Activated naive CD8-positive, alpha-beta T cell treated with anti-CD3 and anti-CD28 coated beads for 36 hours (primary cell): ENCODE measurements at regions not wholly inside any gene's neighbourhood (a gene's known extent, or its start where the extent isn't known, plus 50 kb on each side); places are given as distances from the start of the nearest gene placed in this dataset.

Experiments
- DNase-seq: peaks from one replicate; pipeline ENCODE4 v3.0.0; 2021
- H3K27ac Mint-ChIP-seq: one replicate; pipeline ENCODE4 v1.8.0; 2022; ENCODE audit warnings: mild to moderate bottlenecking, moderate library complexity, mixed read lengths
- H3K27me3 Mint-ChIP-seq: one replicate; pipeline ENCODE4 v1.8.0; 2022; ENCODE audit warnings: mild to moderate bottlenecking, mixed read lengths
- H3K36me3 Mint-ChIP-seq: one replicate; pipeline ENCODE4 v1.8.0; 2021; ENCODE audit warnings: mild to moderate bottlenecking, mixed read lengths
- H3K4me1 Mint-ChIP-seq: one replicate; pipeline ENCODE4 v1.8.0; 2021; ENCODE audit warnings: mixed read lengths
- H3K4me3 Mint-ChIP-seq: one replicate; pipeline ENCODE4 v1.8.0; 2022; ENCODE audit warnings: mild to moderate bottlenecking, moderate library complexity, mixed read lengths
- H3K9me3 Mint-ChIP-seq: one replicate; pipeline ENCODE4 v1.8.0; 2022; ENCODE audit warnings: mixed read lengths

DNA sequence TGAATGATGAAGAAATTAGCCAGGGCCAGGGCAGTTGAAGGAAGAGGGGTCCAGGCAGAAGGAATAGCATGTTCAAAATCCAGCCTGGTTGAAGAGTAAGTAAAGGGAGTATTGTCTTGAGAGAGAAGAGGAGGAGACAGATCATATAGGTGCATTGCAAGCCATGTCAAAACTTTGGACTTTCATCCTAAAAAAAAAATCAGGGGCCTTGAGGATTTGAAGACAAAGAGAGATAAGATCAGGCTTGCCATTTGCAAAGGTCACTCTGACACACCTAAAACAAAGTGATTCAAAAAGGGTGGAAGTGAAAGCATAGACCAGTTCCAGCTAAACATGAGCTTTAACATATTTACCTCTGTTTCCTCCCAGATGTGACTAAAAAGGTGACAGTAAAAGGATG is 95.7 kb upstream of the DRD2 start:
- no peak overlapping the region for H3K4me3 Mint-ChIP-seq
- H3K27me3 Mint-ChIP-seq: peaks cover 11% of the 10 kb centered on the region
- no peak overlapping the region for H3K27ac Mint-ChIP-seq
- no peak for DNase-seq
- H3K9me3 Mint-ChIP-seq: no peaks in the 10 kb centered on the region
- no peaks in the 10 kb centered on the region for H3K4me1 Mint-ChIP-seq
- H3K36me3 Mint-ChIP-seq: no peaks in the 10 kb centered on the region

DNA sequence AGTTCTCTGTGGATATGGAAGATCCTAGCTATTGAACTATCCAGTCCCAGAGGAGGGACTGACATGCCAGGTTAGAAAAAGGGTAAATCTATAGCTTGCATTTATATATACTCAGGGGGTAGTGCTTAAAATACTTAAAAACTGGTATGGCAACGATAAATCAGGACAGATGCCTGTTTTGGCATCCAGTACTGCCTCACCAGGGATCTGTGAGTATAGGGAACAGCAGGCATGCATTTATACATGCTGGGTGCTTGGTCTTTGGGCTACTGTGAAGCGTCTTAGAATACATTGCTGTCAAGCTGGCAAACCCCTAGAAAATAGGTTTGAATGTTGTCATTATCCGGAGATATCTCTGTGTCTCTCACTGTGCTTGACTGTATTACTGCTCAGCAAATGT is 94.2 kb upstream of the DRD2 start:
- Mint-ChIP-seq H3K27ac (no peak overlapping the region), H3K4me3 (no peak overlapping the region), H3K27me3 (peaks cover 11% of the 10 kb centered on the region), H3K36me3 (no peaks in the 10 kb centered on the region), H3K4me1 (no peaks in the 10 kb centered on the region), H3K9me3 (no peaks in the 10 kb centered on the region)
- DNase-seq: no peak

DNA sequence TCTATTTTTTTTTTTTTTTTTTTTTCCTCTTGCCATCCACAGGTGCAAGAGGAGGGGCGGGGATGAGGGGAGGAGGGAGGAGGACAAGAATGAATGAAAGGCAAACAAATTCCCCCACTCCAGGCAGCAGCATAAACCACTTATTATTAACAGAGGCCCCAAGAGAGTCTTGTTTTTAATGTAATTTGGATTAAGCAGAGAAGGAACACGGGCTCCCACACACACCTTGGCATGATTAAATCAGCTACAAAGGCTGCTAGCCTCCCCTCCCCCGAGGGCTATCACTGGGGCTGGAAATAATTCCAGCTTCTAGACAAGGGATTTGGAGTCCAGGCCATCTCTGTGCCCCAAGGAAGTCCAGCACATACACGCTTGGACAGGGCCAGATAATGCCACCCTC is 93.4 kb upstream of the DRD2 start:
- Mint-ChIP-seq H3K4me1 (no peaks in the 10 kb centered on the region), H3K36me3 (no peaks in the 10 kb centered on the region)

DNA sequence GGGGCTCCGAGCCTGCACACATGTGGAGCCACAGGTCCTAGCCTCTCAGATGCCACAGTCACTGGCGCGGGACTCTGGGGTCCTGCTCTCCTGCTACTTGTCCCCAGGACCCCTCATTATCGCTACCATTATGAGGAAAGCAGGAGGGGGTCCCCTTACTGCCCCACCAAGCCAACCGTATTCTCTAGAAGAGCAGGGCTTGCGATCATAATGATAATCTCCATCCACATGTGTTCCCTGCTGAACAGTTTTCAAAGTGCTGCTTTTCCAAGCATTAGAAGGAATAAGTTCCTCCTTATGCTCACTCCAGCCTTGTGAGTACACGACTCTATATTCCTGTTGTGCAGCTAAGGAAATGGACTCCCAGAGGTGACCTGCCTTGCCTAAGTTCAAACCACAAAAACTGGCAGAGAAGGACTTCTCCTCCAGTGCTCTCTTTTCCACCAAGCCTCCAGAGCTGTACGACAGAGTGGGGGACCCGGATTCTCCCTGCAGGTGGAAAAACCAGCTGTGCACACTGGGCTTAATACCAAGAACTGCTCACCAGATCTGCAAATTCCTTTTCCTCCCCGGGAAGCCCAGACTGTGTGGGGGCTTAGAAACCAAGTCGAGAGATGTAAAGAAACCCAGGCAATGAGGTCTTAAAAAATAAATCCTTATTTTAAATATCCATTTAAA is 92.8 kb upstream of the DRD2 start:
- Mint-ChIP-seq H3K9me3 (no peaks in the 10 kb centered on the region), H3K27me3 (peaks cover 14% of the 10 kb centered on the region)

More for the DNA sequence above, 93.4 kb upstream of the DRD2 start:
- Mint-ChIP-seq H3K4me3 (no peak overlapping the region), H3K27ac (no peak overlapping the region), H3K27me3 (peaks cover 11% of the 10 kb centered on the region), H3K9me3 (no peaks in the 10 kb centered on the region)
- no peak for DNase-seq

DNA sequence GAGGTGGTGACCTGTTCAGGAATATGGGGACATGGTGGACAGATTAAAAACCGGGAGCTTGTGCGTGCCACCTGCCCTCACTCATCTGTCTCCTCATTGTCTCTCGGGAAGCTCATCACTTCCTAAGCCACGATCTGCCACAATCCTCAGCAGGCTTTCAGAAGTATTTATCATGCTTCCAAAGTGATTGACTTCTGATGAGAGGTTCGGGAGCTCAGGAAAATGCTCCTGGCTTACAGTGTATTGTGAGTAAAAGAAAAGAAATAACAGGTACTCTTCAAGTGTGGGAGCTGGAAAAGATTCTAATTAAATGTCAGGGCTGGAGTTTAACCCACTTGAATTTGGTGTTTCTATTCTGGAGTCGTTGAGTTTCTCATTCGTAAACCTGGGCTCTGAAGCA is 91.9 kb upstream of the DRD2 start:
- H3K4me1 Mint-ChIP-seq: no peaks in the 10 kb centered on the region
- no peaks in the 10 kb centered on the region for H3K36me3 Mint-ChIP-seq
- H3K27me3 Mint-ChIP-seq: peaks cover 9% of the 10 kb centered on the region
- H3K4me3 Mint-ChIP-seq: no peak overlapping the region
- no peak for DNase-seq
- no peaks in the 10 kb centered on the region for H3K9me3 Mint-ChIP-seq
- no peak overlapping the region for H3K27ac Mint-ChIP-seq

More for the DNA sequence above, 92.8 kb upstream of the DRD2 start:
- no peak for DNase-seq
- Mint-ChIP-seq H3K36me3 (no peaks in the 10 kb centered on the region), H3K4me1 (no peaks in the 10 kb centered on the region), H3K4me3 (no peak overlapping the region), H3K27ac (no peak overlapping the region)

DNA sequence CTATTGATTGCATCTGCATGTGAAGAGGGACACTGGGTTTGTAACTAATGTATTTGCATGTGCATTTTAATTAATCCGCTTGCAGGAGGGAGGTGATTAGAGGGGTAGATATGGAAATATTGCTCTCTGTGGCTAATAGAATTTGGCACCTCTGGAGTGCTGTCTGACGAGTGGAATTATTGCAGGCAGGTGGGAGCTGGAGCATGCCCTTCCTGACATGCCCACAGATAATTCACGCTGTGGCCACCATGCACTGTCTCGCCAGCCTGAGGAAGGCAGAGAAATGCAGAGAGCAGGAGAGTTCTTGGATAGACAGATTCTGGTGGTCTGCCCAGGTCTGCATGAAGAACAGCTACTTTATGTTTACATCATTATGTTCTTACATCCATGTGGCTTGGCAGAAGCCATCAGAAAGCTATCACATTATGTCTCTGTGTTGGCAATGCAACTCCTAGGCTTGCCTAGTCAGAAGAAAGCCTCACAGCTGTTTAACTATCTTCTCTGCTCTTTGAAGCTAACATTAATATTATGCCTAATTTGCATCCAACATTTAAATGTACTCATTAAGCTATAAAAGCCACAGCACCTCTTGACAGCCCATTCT is 89.4 kb upstream of the DRD2 start:
- H3K9me3 Mint-ChIP-seq: no peaks in the 10 kb centered on the region
- no peak for DNase-seq
- H3K4me1 Mint-ChIP-seq: no peaks in the 10 kb centered on the region
- H3K27me3 Mint-ChIP-seq: peaks cover 9% of the 10 kb centered on the region
- H3K4me3 Mint-ChIP-seq: no peak overlapping the region
- no peak overlapping the region for H3K27ac Mint-ChIP-seq
- H3K36me3 Mint-ChIP-seq: no peaks in the 10 kb centered on the region

DNA sequence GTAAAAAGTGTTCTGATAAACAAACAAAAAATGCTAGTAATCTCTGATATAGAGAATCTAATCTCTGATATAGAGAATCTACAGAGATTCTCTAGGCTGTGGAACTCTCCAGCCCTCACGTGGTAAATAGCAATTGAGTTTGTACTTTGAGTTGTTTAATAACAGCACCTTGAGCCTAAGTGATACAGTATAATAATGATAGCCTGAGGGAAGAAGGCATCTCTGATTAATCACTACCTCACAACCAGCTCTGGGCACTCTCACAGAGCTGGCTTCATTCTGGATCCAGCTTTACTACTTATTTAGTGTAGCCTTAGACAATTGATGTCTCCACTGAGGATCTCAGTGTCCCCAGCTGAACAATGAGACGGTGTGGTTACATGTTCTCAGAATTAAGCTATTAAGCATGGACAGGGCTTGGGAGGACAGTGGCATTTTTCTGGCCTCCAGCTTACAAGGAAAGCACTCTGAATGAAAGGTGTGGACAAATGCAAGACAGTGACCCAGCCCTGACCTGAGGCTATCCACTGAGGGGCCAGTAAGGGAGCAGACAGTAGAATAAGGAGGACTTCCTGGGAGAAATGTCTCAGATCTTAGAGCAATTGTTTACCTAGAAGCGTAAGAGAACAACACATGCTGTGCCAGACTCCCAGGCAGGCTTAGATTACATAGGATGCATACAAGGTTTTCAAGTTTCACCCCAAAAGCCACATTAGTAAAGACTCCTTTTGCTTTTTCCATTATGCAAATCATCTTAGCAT is 88.7 kb upstream of the DRD2 start:
- no peak for DNase-seq
- Mint-ChIP-seq H3K4me3 (no peak overlapping the region), H3K9me3 (no peaks in the 10 kb centered on the region), H3K27ac (no peak overlapping the region), H3K36me3 (no peaks in the 10 kb centered on the region), H3K27me3 (peaks cover 9% of the 10 kb centered on the region), H3K4me1 (no peaks in the 10 kb centered on the region)

DNA sequence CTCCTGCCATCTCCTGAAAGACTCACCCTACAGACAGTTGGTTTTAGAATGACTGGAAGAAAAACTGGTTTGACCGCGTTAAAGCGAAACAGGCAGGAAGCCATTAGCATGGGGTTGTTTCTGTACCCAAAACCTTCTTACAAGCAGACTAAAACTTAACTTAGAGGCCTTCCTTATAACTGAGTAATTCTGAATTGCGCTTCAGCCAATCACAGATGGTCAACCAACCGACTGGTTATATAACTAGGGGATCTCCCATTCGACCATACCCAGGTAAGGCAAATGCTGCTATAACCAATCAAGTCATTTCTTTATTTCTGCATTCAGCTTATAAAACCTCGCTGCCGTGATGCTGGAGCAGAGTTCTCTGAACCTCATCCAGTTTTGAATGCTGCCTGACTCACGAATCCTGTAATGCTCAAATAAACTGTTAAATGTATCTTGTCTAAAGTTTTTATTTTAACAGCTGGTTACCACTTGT is 87.8 kb upstream of the DRD2 start:
- Mint-ChIP-seq H3K27me3 (peaks cover 9% of the 10 kb centered on the region), H3K4me1 (no peaks in the 10 kb centered on the region), H3K27ac (no peak overlapping the region), H3K36me3 (no peaks in the 10 kb centered on the region), H3K4me3 (no peak overlapping the region), H3K9me3 (no peaks in the 10 kb centered on the region)
- DNase-seq: no peak

DNA sequence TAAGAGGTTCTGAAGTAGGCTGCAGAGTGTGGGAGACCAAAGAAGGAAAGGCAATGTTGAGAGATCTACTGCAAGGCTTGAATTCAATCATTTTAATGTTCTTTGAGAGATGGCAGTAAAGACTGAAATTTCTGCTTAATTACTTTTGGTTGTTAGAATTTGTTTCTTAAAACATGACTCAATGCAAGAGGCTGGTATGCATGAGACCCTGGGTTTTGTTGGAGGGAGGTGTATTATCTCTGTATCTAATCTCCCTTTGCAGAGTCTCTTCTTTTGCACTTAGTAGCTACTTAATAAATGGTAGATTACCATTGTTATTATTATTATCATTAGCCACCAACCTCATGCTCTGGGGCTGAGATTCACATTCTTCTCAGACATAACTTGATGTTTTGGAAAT is 87.4 kb upstream of the DRD2 start:
- Mint-ChIP-seq H3K27me3 (peaks cover 9% of the 10 kb centered on the region), H3K4me1 (no peaks in the 10 kb centered on the region), H3K4me3 (no peak overlapping the region), H3K9me3 (no peaks in the 10 kb centered on the region), H3K36me3 (no peaks in the 10 kb centered on the region), H3K27ac (no peak overlapping the region)
- DNase-seq: no peak

DNA sequence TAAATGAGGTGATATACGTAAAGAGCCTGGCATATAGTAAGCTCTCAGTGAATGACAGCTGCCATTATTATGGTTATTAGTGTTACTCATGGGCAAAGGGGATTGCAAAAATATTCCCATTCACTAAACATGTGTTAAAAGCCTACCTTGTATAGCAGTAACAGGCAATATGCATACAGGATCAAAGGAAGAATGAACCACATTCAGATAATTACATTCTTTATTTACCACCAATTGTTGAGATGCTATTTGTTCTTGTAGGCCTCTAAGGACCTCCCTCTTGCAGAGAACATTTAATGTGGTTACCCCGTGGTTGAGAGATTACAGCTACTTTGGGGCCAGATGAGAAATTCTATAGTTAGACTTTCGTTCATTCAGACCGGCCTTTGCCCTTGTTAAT is 82.7 kb upstream of the DRD2 start:
- Mint-ChIP-seq H3K27me3 (no peaks in the 10 kb centered on the region), H3K4me1 (no peaks in the 10 kb centered on the region), H3K9me3 (no peaks in the 10 kb centered on the region), H3K27ac (no peak overlapping the region), H3K4me3 (no peak overlapping the region), H3K36me3 (no peaks in the 10 kb centered on the region)
- no peak for DNase-seq

DNA sequence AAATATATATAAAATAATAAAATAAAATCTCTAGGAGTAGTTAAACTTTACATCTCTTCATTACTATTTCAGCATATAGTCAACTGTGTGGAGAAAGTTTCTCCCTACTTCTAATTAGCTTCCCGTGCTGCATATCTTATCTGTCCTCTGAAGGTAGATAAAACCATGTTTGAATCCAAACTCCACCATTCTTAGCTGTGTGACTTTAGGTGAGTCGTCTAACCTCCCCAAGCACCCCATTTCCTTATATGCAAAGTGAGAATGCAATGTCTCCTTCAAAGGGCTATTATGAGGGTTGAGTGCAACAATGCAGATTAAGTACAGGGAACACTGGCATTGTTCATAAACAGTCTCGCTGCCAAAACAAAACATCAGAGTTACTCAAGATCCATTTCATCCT is 80.8 kb upstream of the DRD2 start:
- H3K27ac Mint-ChIP-seq: no peak overlapping the region
- H3K27me3 Mint-ChIP-seq: peaks cover 3% of the 10 kb centered on the region
- no peaks in the 10 kb centered on the region for H3K4me1 Mint-ChIP-seq
- H3K36me3 Mint-ChIP-seq: no peaks in the 10 kb centered on the region
- DNase-seq: no peak
- H3K4me3 Mint-ChIP-seq: no peak overlapping the region
- no peaks in the 10 kb centered on the region for H3K9me3 Mint-ChIP-seq

DNA sequence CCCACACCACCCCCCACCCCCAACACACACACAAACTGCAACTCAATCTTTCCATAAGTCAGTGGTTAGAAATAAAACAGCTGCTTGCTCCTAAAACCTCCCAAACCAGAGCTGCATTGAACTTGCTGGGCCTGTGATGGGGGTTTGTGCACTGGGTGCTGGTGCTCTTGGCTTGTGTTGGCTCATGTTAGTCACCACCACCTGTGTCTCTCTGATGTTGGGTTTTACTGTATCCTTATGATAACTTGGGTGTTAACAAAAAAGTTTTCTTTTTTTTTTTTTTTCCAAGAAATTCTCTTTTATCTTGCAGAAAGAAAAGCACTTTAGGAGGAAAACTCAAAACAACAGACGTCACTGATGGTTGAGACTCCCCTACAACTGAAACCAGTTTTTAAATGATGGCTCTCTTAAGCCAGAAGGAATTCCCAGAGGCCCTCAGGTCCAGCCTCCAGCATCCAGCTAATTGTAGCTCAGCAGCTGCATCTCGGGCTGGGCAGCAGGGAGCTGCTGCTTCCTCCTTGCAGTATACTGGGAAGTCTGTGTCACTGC is 79.9 kb upstream of the DRD2 start:
- Mint-ChIP-seq H3K4me3 (no peak overlapping the region), H3K27ac (no peak overlapping the region), H3K9me3 (no peaks in the 10 kb centered on the region), H3K27me3 (peaks cover 9% of the 10 kb centered on the region), H3K36me3 (no peaks in the 10 kb centered on the region), H3K4me1 (no peaks in the 10 kb centered on the region)
- DNase-seq: no peak

DNA sequence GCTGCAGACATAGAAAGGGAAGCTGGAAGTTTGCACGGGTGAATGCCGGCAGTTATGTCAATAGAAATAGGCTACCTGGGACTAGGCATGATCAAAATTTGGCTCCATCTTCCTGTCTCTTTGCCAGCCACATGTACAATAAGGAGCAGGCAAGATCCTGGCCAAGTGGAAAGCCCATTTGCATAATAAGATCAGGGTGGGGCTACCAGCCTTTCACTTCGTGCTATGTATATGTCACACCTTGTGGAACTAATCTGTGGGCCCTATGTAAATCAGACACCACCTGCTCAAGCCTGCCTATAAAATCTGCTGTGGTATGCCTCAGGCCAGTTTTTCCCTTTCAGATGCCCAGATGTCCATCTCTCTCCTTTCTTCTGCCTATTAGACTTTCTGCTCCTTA is 79.3 kb upstream of the DRD2 start:
- H3K9me3 Mint-ChIP-seq: no peaks in the 10 kb centered on the region
- no peak overlapping the region for H3K4me3 Mint-ChIP-seq
- no peak for DNase-seq
- peaks cover 15% of the 10 kb centered on the region for H3K27me3 Mint-ChIP-seq
- no peak overlapping the region for H3K27ac Mint-ChIP-seq
- no peaks in the 10 kb centered on the region for H3K4me1 Mint-ChIP-seq
- H3K36me3 Mint-ChIP-seq: no peaks in the 10 kb centered on the region

DNA sequence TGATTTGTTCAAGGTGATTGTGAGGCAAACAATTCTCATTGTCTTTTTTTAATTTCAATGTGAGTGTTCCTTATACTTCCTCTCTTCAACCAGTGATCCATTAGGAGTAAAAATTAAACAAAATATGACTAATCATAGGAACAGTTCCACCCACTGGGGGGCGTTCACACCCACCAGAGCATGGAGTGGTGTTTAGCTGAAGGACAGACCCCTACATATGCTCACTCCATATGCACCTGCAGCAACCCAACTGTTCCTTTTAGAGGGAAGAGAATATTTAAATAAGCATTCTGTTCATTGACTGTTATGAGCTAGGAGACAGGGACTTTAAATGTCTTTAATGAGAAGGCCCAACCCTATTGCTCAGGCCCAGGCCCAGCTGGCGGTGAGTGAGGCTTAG is 78.7 kb upstream of the DRD2 start:
- Mint-ChIP-seq H3K4me1 (no peaks in the 10 kb centered on the region), H3K27ac (no peak overlapping the region), H3K9me3 (no peaks in the 10 kb centered on the region), H3K4me3 (no peak overlapping the region), H3K27me3 (peaks cover 21% of the 10 kb centered on the region), H3K36me3 (no peaks in the 10 kb centered on the region)
- DNase-seq: no peak

DNA sequence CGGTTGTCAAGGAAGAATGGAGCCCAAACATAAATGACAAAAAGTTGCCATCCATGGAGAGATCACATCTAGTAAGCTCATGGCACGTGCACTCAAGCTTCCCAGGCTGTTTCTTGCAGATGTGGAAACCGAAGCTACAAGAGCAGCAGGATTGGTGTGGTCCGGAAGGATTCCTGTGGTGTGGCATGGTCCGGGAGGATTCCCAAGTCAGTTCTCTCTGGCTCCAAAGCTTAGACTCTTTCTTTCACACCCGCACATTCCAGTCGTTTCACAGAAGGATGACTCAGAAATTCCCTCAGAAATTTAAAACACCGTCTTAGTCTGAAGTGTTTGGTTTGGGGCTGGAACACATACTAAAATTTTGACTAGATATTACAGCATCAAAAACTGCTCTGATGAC is 78.0 kb upstream of the DRD2 start:
- Mint-ChIP-seq H3K9me3 (no peaks in the 10 kb centered on the region), H3K4me3 (no peak overlapping the region), H3K27me3 (peaks cover 21% of the 10 kb centered on the region), H3K36me3 (no peaks in the 10 kb centered on the region), H3K4me1 (no peaks in the 10 kb centered on the region), H3K27ac (no peak overlapping the region)
- DNase-seq: no peak
